ENCODE measurements at regions not wholly inside any gene's neighbourhood (a gene's known extent, or its start where the extent isn't known, plus 50 kb on each side); places are given as distances from the start of the nearest gene placed in this dataset.

GRCh38 chr1:54483875-54484437 lies 64.1 kb upstream of the ACOT11 start:
- Histone ChIP-seq H3K27me3 (no peaks in the 10 kb centered on the region), H3K36me3 (no peaks in the 10 kb centered on the region), H3K4me1 (peaks cover 0 to 18% of the 10 kb centered on the region in 2 donors), H3K4me3 (no peak overlapping the region), H3K9me3 (no peaks in the 10 kb centered on the region), H3K27ac (no peak overlapping the region)
- intact Hi-C loops (cut with DNase I), result no loop called here
- TF ChIP-seq CTCF (IDR thresholded peaks at IDR 0.05), result no peak
- no peak for DNase-seq (ENCODE audit: low spot score in 2 of 2)

- DNase-seq (ENCODE audit: low spot score in 2 of 2), result no peak
- intact Hi-C loops (cut with DNase I), result no loop called here
- no peak overlapping the region for H3K27ac ChIP-seq
- H3K9me3 ChIP-seq, result no peaks in the 10 kb centered on the region
- TF ChIP-seq CTCF (IDR thresholded peaks at IDR 0.05), result no peak
- no peak overlapping the region for H3K4me3 ChIP-seq
- no peaks in the 10 kb centered on the region for H3K4me1 ChIP-seq
- no peaks in the 10 kb centered on the region for H3K36me3 ChIP-seq
- H3K27me3 ChIP-seq, result no peaks in the 10 kb centered on the region
Observed at GRCh38 chr1:54481201-54481884, 66.7 kb upstream of the ACOT11 start.

- intact Hi-C loops (cut with DNase I), result no loop called here
- Histone ChIP-seq H3K27me3 (no peaks in the 10 kb centered on the region), H3K9me3 (no peaks in the 10 kb centered on the region), H3K36me3 (no peaks in the 10 kb centered on the region), H3K27ac (no peak overlapping the region), H3K4me1 (peaks cover 2 to 5% of the 10 kb centered on the region in 2 donors), H3K4me3 (no peak overlapping the region)
- no peak for TF ChIP-seq CTCF (IDR thresholded peaks at IDR 0.05)
- DNase-seq (ENCODE audit: low spot score in 2 of 2), result no peak
Observed at GRCh38 chr1:54480525-54480848, 67.5 kb upstream of the ACOT11 start.

GRCh38 chr1:54479841-54480524 lies 68.0 kb upstream of the ACOT11 start:
- no peaks in the 10 kb centered on the region for H3K27me3 ChIP-seq
- H3K4me1 ChIP-seq, result peaks cover 3 to 10% of the 10 kb centered on the region in 2 donors
- no peaks in the 10 kb centered on the region for H3K9me3 ChIP-seq
- no peak overlapping the region for H3K27ac ChIP-seq
- no peak overlapping the region for H3K4me3 ChIP-seq
- H3K36me3 ChIP-seq, result no peaks in the 10 kb centered on the region
- intact Hi-C loops (cut with DNase I), result no loop called here
- no peak for DNase-seq (ENCODE audit: low spot score in 2 of 2)
- no peak for TF ChIP-seq CTCF (IDR thresholded peaks at IDR 0.05)

- Histone ChIP-seq H3K27ac (no peak overlapping the region), H3K27me3 (no peaks in the 10 kb centered on the region), H3K36me3 (no peaks in the 10 kb centered on the region), H3K4me3 (no peak overlapping the region), H3K4me1 (peaks cover 3 to 12% of the 10 kb centered on the region in 2 donors), H3K9me3 (no peaks in the 10 kb centered on the region)
- no peak for TF ChIP-seq CTCF (IDR thresholded peaks at IDR 0.05)
- intact Hi-C loops (cut with DNase I), result no loop called here
- DNase-seq (ENCODE audit: low spot score in 2 of 2), result no peak
Observed at GRCh38 chr1:54479251-54479650, 68.8 kb upstream of the ACOT11 start.

All from ascending aorta (tissue), 2 donors.